NCI-H1105 treated with DMSO at 0.1 percent for 48 hours (cell line): ENCODE measurements at regions not wholly inside any gene's neighbourhood (a gene's known extent, or its start where the extent isn't known, plus 50 kb on each side); places are given as distances from the start of the nearest gene placed in this dataset.
A peak's percentile ranks its signal among the peaks of the same experiment; 100 is the strongest.
"Not testable (repeated sequence)": the region's sequence is repeated elsewhere in the genome, so short reads cannot be mapped to it uniquely, and the experiment has no call there.

Experiments used
- DNase-seq: peaks from one replicate; lab custom pipeline; 2025; lab: John Stamatoyannopoulos, UW

DNA sequence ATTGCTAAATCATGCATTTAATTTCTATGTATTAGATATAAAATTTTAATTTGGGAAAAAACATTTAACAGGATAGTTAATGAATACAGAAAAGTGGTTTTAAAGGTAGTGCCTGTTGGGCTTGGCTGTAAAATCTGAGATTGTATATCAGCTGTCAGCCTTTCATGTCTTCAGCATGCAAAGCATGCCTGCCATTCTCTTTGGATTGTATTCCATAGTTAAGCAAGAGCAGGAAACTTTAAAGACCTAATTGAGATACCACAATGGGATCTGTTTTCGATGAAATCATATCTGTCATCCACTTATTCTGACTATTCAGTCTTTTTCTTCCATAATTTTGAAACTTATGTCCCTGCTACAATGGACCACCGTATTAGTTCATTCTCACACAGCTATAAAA is 451.0 kb upstream of the DDI1 start:
- DNase-seq: no peak

DNA sequence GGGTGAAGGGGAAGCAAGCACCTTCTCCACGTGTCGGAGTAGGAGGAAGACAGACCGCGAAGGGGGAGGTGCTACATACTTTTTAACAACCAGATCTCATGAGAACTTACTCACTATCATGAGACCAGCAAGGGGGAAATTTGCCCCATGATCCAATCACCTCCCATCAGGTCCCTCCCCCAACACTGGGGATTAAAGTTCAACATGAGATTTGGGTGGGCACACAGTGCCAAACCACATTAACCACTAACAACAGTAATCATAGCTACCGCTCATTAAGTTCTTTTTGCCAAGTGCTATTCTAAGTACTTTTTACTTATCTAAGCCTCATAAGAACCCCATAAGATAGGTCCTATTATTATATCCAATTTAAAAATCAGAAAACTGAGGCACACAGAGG is 450.5 kb upstream of the DDI1 start:
- DNase-seq: no peak

DNA sequence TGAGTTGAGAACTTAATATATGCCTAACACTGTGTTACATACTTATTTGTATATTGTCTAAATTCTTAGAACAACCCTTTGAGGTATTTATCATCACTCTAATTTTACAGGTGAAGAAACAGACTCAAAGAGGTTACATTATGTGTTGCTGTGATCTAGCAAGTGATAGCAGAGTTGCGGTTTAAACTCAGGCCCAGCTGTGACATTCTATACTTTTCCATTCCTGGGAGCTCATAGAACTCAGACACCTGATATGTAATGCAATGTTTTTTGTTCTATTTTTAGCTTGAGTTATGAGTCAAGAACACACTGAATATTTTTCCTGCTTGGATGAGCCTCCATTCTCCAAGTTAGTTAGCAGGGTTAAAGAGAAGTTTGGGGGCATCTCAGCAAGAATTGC is 449.7 kb upstream of the DDI1 start:
- no peak for DNase-seq

DNA sequence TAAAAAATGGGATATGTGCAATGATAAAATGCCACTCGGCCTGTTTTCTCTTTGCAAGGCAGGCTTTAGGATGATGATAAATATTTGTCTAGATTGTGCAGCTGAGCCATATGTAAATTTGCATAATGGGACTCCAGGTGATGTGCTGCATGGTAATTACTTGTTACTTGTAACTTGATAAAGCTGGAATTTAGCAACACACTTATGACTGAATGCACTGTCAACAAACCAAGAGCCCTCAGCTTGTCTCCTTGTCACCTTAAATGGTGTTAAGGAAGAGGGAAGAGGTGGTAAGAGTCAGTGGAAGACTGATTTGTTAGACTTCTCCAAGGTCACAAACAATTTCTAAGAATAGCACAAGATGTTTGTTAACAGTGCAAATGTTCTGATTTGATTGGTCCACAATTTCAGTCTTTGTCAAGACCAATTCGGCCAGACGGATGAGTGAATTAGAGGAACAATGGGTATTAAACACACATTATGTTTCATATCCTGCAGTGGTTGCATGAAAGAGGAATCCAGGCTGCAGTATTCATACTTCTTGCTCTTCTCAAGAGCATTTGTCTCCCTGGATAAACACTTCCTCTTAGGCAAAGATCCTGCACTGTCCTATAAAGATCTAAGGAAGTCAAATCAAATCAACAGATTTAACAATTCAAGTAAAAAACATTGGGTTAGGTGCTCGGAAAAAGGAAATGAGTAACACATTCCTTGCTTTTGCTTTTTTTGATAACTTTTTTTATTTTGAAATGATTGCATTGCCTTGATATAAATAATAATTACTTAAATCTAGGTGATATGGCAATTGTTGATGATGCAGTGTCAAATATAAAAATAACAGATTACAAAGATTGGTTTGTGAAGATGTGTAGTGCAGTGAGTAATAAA is 448.3 kb upstream of the DDI1 start:
- peak; percentile 87 for DNase-seq

DNA sequence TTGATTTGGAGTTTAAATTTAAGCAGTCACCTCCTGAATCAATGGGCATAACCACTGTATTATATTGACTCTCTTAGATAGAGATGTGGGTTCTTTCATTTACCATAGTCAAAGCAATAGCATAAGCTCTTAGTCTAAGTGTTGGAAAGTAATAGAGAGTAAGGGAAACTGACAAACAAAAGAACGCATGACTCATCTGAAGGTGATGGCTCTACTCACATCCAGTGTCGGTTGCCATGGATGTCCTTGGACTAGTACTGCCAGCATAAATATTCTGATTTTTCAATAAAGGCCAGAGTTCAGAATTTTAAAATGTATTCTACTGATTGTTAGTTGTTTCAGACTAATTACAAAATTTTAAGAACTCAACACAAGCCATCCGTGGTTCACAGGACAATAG is 444.9 kb upstream of the DDI1 start:
- DNase-seq: no peak

DNA sequence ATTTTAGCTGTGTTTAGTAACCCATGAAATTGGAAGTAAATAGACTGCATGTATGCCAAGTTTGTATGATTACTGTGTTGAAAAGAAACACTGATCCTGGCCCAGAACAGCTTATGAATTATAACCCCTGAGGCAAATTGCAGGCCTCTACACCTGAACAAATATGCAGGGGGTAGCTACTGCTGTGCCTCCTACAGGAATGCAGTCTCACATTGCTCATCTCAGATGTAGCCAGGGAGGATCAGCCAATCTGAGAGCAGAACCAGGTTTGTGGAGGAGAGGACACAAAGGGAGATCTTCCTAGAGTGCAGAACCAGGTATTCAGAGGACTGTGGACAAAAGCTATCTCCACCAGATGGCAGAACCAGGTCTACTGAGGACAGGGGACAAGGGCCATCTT is 442.2 kb upstream of the DDI1 start:
- no peak for DNase-seq

DNA sequence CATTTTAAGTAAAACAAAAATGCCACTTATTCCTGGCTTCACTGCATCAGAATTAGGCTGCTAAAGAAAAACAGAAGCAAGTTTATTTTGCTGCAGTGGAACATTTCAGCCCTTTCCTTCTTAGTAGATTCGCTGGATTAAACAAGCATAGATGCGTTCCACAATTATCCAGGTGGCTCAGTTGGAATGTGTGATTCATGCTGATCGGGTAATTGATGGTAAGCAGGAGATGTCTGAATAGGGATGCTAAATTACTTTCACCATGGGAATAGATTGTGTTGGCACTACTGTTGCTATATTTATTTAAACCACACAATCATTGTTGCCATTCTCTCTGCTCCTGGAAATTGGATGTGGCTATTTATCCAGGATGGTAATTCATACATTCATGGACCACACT is 440.1 kb upstream of the DDI1 start:
- DNase-seq: no peak

DNA sequence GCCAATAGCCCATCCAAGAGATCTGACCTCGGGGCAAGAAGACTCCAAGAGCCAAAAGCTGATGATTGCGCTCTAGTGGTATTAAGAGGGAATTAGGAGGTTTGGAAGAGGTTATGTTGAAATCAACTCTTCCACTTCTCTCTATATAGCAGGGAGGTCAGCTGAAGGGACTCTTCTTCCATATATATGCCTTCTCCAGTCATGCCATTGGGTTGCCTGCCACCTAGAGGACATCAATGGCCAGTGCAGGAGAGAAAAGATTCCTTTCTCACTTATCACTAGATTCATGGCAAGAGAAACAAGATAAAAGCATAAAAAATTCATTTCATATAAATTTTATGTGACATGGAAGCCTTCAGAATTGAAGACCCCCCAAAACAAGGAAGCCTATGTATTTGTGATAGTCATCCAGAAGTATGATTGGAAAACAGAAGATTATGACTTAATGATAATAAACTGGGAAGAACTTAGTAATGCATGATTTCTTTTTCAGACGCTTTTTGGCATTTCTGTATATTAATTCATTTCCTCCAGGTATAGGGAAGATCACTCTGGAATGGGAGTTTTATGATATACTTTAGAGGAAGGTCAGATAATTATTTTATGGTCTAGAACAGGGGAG is 435.1 kb upstream of the DDI1 start:
- peak; percentile 64 for DNase-seq

DNA sequence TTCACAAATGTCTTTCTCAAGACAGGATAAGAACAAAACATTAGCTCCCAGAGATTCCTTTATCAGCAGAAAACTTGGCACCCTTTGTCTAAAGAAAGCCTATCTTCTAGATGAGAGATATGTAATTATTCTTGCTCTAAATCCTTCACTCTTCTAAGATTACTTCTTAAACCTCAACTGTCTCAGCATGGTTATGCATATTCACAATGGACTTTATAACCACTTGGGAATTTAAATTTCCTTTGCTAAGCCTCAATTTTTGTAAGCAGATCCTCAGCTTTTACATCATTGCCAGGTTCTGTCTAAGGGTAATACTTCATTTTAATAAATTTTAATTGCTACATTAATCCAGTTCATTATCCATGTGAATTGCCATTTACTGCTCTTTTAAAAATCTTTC is 433.6 kb upstream of the DDI1 start:
- no peak for DNase-seq

DNA sequence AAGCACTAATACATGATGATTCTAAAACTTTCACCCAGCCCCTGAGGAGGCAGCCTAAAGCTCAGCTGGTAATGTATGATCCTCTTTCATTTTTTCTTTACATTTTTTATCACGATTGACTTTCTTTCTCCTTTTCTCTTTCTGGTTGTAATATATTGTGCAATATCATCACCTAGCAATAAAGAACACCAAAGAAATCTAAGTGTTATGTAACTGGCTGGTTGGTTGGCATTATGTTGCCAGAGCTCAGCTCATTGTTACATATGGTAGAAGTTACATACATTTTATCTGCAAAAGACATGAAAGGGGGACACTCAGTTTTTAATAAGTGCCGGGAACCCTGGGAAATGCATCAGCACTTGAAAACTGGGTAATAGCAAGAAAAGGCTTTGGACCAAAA is 432.1 kb upstream of the DDI1 start:
- no peak for DNase-seq

DNA sequence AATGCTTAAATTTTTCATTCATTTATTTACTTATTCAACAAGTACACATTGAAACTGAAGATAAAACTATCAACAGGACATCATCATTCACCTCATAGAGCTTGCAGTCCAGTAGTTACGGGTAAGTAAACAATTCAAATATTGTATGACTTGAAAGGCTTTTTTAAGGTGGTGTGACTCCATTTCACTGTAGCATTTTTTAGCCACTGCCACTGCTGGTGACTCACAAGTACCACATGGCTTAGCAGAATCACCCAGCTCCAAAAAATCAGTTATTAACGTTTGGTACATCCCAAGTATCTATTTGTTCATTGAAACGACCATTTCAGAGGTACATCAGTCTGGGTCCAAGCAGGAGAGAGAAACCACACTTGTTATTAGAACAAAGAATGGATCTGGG is 427.9 kb upstream of the DDI1 start:
- no peak for DNase-seq

DNA sequence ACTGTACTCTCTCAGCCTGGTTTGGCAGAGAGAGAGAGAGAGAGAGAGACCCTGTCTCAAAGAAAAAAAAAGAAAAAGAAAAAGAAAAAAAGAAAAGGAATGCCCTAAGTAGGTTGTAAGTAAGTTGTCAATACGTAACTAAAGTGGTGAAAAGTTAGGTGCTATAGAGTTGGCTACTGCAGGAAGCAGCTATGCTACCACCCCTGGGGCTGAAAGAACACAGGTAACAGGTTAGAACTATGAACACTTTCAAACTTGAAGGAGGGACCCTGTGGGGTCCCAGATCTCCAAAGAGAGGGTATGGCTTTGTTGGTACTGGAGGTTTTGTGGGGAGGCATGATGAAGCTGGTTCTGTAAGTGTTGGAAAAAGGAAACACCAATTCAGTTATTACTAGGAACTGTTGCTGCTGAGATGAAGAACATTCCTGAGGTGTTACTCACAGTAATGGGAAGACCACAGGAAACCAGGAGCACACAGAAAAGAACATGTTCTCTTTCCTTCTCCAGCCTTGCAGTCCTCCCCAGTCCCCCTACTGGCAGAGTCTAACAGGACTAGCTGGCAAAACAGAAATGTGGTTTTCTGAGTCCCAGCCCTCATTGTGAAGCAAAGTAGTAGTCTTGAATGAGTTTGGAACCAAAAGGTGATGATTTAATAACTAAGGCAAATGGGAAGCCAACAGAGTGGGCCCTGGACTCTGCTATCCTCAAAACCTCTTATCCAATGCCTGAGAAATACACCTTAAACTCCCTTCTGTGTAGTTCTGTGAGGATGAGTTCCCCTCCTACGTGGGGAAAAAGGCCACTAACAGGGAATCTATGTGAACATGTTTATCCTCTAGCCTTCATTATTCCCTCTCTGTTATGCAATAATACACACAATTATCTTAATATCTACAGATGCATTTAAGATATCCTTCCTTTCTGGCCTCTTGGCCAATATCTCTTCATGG is 427.0 kb upstream of the DDI1 start:
- no peak for DNase-seq

DNA sequence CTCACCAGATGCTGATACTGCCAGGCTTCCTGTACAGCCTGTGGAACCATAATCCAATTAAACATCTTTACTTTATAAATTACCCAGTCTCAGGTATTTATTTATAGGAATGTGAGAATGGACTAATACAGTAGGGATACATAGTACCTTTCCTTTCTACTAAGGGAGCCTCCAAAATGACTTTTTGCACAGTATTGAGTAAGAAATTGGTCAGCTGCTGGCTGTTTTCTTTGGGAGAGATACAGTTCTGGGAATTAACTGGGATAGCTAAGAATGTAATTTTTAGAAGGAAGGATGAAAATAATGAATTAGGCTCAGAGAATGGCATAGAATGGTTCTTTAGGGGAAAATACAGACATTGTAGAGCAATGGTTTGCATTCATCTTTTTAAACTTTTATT is 426.0 kb upstream of the DDI1 start:
- no peak for DNase-seq

DNA sequence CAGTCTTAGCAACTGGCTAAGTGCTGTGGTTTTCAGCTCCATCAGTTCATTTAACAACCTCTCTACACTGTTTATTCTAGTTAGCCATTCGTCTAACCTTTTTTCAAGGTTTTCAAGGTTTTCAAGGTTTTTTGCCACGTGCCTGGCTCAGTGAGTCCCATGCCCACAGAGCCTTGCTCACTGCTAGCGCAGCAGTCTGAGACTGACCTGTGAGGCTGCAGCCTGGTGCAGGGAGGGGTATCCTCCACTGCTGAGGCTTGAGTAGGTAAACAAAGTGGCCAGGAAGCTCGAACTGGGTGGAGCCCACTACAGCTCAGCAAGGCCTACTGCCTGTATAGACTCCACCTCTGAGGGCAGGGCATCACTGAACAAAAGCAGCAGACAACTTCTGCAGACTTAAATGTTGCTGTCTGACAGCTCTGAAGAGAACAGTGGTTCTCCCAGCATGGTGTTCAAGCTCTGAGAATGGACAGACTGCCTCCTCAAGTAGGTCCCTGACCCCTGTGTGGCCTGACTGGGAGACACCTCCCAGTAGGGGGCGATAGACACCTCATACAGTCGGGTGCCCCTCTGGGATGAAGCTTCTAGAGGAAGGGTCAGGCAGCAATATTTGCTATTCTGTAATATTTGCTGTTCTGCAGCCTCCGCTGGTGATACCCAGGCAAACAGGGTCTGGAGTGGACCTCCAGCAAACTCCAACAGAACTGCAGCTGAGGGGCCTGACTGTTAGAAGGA is 424.7 kb upstream of the DDI1 start:
- DNase-seq: not testable (repeated sequence)

DNA sequence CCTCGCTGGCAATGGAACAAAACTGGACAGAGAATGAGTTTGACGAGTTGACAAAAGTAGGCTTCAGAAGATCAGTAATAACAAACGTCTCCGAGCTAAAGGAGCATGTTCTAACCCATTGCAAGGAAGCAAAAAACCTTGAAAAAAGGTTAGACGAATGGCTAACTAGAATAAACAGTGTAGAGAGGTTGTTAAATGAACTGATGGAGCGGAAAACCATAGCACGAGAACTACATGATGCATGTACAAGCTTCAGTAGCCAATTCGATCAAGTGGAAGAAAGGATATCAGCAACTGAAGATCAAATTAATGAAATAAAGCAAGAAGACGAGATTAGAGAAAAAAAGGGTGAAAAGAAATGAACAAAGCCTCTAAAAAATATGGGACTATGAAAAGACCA is 424.0 kb upstream of the DDI1 start:
- DNase-seq: not testable (repeated sequence)

DNA sequence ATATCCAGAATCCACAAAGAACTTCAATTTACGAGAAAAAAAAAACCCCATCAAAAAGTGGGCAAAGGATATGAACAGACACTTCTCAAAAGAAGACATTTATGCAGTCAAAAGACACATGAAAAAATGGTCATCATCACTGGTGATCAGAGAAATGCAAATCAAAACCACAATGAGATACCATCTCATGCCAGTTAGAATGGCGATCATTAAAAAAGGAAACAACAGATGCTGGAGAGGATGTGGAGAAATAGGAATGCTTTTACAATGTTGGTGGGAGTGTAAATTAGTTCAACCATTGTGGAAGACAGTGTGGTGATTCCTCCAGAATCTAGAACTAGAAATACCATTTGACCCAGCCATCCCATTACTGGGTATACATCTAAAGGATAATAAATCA is 419.9 kb upstream of the DDI1 start:
- DNase-seq: not testable (repeated sequence)

DNA sequence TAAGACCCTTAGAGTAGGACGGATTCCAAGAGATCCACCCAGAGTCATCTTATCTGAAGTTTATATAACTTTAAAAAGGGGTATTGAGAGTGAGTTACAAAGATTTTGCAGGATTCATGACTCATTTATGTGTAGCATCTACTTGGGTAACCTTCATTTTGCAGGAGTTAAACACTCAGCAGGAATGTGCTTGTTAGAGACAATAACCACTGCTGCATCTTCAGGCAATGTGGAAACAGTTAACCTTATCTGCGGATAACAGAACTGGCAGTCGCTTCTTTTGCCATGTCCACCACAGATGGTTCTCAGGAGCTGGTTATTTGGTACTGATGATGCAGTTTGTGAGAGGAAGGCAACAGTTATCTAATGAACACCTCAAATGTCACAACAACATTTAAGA is 417.9 kb upstream of the DDI1 start:
- no peak for DNase-seq

DNA sequence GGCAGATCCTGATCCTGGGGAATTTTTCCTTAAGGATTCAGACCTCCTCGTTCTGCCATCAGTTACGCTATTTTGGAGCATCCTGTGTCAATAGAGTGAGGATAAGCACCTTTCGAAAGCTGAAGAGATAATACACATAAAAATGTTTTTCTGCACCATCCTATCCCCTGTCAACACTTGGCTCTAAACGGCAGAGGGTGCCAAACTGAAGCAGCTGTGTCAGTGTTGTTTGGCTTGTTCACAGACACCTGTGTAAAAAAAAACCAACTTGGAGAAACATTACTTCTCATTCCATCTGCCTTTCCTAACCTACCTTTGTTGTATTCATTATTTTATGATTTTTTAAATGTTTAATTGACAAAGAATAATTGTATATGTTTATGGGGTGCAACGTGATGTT is 417.0 kb upstream of the DDI1 start:
- peak; percentile 67 for DNase-seq

DNA sequence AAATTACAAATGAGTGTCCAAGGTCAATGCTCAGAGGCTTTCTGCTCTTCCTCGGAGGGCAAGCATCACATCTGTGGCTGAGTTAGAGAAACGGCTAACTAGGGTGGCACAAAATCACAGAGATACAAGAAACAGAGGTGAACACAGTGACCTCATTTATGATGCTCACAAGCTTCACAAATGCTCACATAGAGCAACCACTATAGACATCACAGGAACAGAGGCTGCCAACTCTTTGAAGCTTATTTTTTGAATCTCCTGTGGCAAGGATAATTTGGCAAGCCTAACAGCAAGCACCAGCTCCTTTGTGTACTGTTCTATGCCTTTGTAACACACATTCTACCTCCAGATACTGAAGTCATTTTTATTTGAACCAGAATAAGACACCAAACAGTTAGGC is 416.5 kb upstream of the DDI1 start:
- no peak for DNase-seq

DNA sequence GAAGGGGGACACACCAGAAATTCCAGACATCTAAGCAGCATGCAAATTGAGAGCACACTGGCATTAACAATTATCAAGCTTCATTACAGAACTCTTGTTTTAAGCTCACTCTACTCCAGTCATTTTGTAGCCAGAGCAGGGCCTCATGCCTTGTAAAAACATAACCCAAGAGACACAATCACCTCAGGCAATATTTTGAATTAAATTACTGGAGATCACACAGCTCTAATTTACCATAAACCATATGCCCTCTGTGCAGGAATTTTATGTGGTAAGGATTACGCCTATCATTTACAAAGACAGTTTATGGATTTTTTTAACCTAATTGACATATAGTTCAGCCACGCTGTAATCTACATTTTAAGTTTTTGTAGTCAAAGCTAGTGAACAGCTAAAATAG is 414.1 kb upstream of the DDI1 start:
- DNase-seq: no peak

DNA sequence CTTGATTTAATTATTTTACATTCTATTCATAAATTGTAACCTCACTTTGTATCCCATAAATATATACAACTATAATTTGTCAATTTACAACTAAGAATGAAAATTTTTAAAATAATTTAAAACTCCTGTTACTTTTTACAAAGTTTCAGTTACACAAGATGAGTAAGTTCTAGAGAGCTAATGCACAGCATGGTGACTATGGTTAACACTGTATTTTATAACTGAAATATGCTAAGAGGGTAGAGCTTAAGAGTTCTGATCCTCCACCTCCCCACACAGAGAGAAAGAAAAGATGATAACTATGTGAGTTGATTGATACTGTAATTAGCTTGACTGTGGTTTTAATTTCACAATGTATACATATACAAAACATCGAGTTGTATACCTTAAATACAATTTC is 412.5 kb upstream of the DDI1 start:
- DNase-seq: no peak
